ENCODE measurements at regions not wholly inside any gene's neighbourhood (a gene's known extent, or its start where the extent isn't known, plus 50 kb on each side); places are given as distances from the start of the nearest gene placed in this dataset.

GRCh38 chr14:88929656-88930436 is 105.4 kb downstream of the TTC8 start:
- intact Hi-C loops (cut with micrococcal nuclease) = loop anchor here (2.0 kb wide), 1 partner anchor 263 kb away; no protein-coding TSS in a partner anchor
- Mint-ChIP-seq H3K27me3 (peaks cover 31% of the 10 kb centered on the region), H3K9me3 (ENCODE audit: insufficient read depth) (peaks cover 7% of the 10 kb centered on the region), H3K4me1 (no peaks in the 10 kb centered on the region), H3K4me3 (no peak overlapping the region), H3K27ac (no peak overlapping the region)
- no peak overlapping the region for H3K9ac ChIP-seq (ENCODE audit: low read length)
- ChIA-PET CTCF (interaction anchor here (1.0 kb wide), 1 partner anchor 262 kb away, joined by 3 read pairs; no protein-coding TSS in a partner anchor), POLR2A (no interaction called here)
- H3K4me1 ChIP-seq (ENCODE audit: control insufficient read depth in 2 of 2, insufficient read depth in 2 of 2, low read length in 2 of 2) = no peaks in the 10 kb centered on the region
- ATAC-seq (ENCODE audit: low read depth) (no peak), DNase-seq (no peak)
- no peak overlapping the region for H3K27ac ChIP-seq (ENCODE audit: low read length in 2 of 2)
- H4K20me1 ChIP-seq (ENCODE audit: control insufficient read depth, insufficient read depth, low read length, poor library complexity, severe bottlenecking) = no peaks in the 10 kb centered on the region
- H2AFZ ChIP-seq (ENCODE audit: insufficient read depth, low read depth, low read length, poor library complexity, severe bottlenecking) = no peak overlapping the region
- no peak overlapping the region for H3K4me2 ChIP-seq (replicated peaks; ENCODE audit: low read depth, low read length, poor library complexity, severe bottlenecking)
- no peaks in the 10 kb centered on the region for H3K27me3 ChIP-seq (replicated peaks in 1 of 4; ENCODE audit: control extremely low read depth in 1 of 4, control insufficient read depth in 3 of 4, insufficient read depth in 4 of 4, low read length in 3 of 4)
- H3K9me3 ChIP-seq (ENCODE audit: control extremely low read depth in 1 of 3, control insufficient read depth in 2 of 3, insufficient read depth in 1 of 3, low read length in 2 of 3) = peaks cover 0 to 6% (median 0%) of the 10 kb centered on the region in 3 donors
- H3K4me3 ChIP-seq (ENCODE audit: control extremely low read depth in 1 of 5, extremely low read depth in 1 of 5, insufficient read depth in 1 of 5, low read depth in 2 of 5, low read length in 4 of 5) = no peak overlapping the region
- H3K36me3 ChIP-seq (replicated peaks in 1 of 2; ENCODE audit: control extremely low read depth in 1 of 2, control insufficient read depth in 1 of 2, extremely low read depth in 1 of 2, insufficient read depth in 2 of 2, low read length in 1 of 2) = no peaks in the 10 kb centered on the region
- H3K79me2 ChIP-seq (ENCODE audit: control insufficient read depth, insufficient read depth, low read length) = no peaks in the 10 kb centered on the region
- TF ChIP-seq EZH2 (IDR thresholded peaks at IDR 0.05; ENCODE audit: borderline replicate concordance, insufficient read depth, low read depth, low read length, poor library complexity, severe bottlenecking) (no peak), CTCF (IDR thresholded peaks at IDR 0.05) (no peak)
- 95% methylated on average over 4 of the region's 4 CpGs for WGBS (ENCODE audit: insufficient coverage)

- H3K4me2 ChIP-seq (replicated peaks; ENCODE audit: low read depth, low read length, poor library complexity, severe bottlenecking) = no peak overlapping the region
- H3K9me3 Mint-ChIP-seq (ENCODE audit: insufficient read depth) = peaks cover 6% of the 10 kb centered on the region
- H3K9me3 ChIP-seq (ENCODE audit: control extremely low read depth in 1 of 3, control insufficient read depth in 2 of 3, insufficient read depth in 1 of 3, low read length in 2 of 3) = peaks cover 0 to 6% (median 0%) of the 10 kb centered on the region in 3 donors
- no peak overlapping the region for H3K27ac Mint-ChIP-seq
- no peaks in the 10 kb centered on the region for H3K4me1 Mint-ChIP-seq
- no peak overlapping the region for H3K27ac ChIP-seq (ENCODE audit: low read length in 2 of 2)
- DNase-seq (no peak), ATAC-seq (ENCODE audit: low read depth) (no peak)
- CTCF ChIA-PET = no interaction called here
- TF ChIP-seq CTCF (IDR thresholded peaks at IDR 0.05) = no peak
- TF ChIP-seq EZH2 (IDR thresholded peaks at IDR 0.05; ENCODE audit: borderline replicate concordance, insufficient read depth, low read depth, low read length, poor library complexity, severe bottlenecking) = no peak
- H3K36me3 ChIP-seq (replicated peaks in 1 of 2; ENCODE audit: control extremely low read depth in 1 of 2, control insufficient read depth in 1 of 2, extremely low read depth in 1 of 2, insufficient read depth in 2 of 2, low read length in 1 of 2) = no peaks in the 10 kb centered on the region
- no peak overlapping the region for H3K4me3 ChIP-seq (ENCODE audit: control extremely low read depth in 1 of 5, extremely low read depth in 1 of 5, insufficient read depth in 1 of 5, low read depth in 2 of 5, low read length in 4 of 5)
- H3K4me3 Mint-ChIP-seq = no peak overlapping the region
- no peaks in the 10 kb centered on the region for H4K20me1 ChIP-seq (ENCODE audit: control insufficient read depth, insufficient read depth, low read length, poor library complexity, severe bottlenecking)
- 86% methylated on average over 8 of the region's 11 CpGs for WGBS (ENCODE audit: insufficient coverage)
- no peaks in the 10 kb centered on the region for H3K4me1 ChIP-seq (ENCODE audit: control insufficient read depth in 2 of 2, insufficient read depth in 2 of 2, low read length in 2 of 2)
- no peaks in the 10 kb centered on the region for H3K79me2 ChIP-seq (ENCODE audit: control insufficient read depth, insufficient read depth, low read length)
- no peaks in the 10 kb centered on the region for H3K27me3 ChIP-seq (replicated peaks in 1 of 4; ENCODE audit: control extremely low read depth in 1 of 4, control insufficient read depth in 3 of 4, insufficient read depth in 4 of 4, low read length in 3 of 4)
- POLR2A ChIA-PET = no interaction called here
- no peak overlapping the region for H3K9ac ChIP-seq (ENCODE audit: low read length)
- intact Hi-C loops (cut with micrococcal nuclease) = loop anchor here (2.0 kb wide), 1 partner anchor 265 kb away; no protein-coding TSS in a partner anchor
- peaks cover 28% of the 10 kb centered on the region for H3K27me3 Mint-ChIP-seq
- no peak overlapping the region for H2AFZ ChIP-seq (ENCODE audit: insufficient read depth, low read depth, low read length, poor library complexity, severe bottlenecking)
Observed at GRCh38 chr14:88931321-88932110, 107.1 kb downstream of the TTC8 start.

All from B cell (primary cell).